Heart left ventricle (tissue), 16 donors: ENCODE measurements at regions not wholly inside any gene's neighbourhood (a gene's known extent, or its start where the extent isn't known, plus 50 kb on each side); places are given as distances from the start of the nearest gene placed in this dataset.

ENCODE experiments used
- ATAC-seq, 4 donors: fragments of 200-7000 bp; cut with Tn5 transposase; one replicate each; pipeline ENCODE4 v1.9.1; 2020 to 2022; ENCODE audit warnings: moderate library complexity in 4 of 4, mild to moderate bottlenecking in 3 of 4, moderate number of reproducible peaks in 1 of 4
- DNase-seq, 5 donors: peaks; one replicate each; pipeline ENCODE4 v3.0.0-alpha.2; 2020
- H3K27ac ChIP-seq, 12 donors: fragments of 200-600 bp; sonication (generic) in 4 of 12; one replicate each; pipeline versions ENCODE4 v1.5.0 to v1.8.0; 2016 to 2022; ENCODE audit warnings: mild to moderate bottlenecking in 2 of 12
- H3K27me3 ChIP-seq, 9 donors: fragments of 200-600 bp; sonication (generic) in 2 of 9; one replicate each; pipeline versions ENCODE4 v1.5.1 to v1.8.0; 2016 to 2022; ENCODE audit warnings: mild to moderate bottlenecking in 3 of 9
- H3K36me3 ChIP-seq, 9 donors: fragments of 200-600 bp; sonication (generic) in 2 of 9; one replicate each; pipeline versions ENCODE4 v1.5.0 to v1.8.0; 2018 to 2022; ENCODE audit warnings: mild to moderate bottlenecking in 2 of 9
- H3K4me1 ChIP-seq, 12 donors: fragments of 200-600 bp; sonication (generic) in 4 of 12; one replicate each; pipeline versions ENCODE4 v1.5.0 to v1.8.0; 2016 to 2022; ENCODE audit warnings: mild to moderate bottlenecking in 3 of 12
- H3K4me3 ChIP-seq, 12 donors: fragments of 200-600 bp; sonication (generic) in 4 of 12; one replicate each; pipeline versions ENCODE4 v1.5.0 to v1.8.0; 2017 to 2022; ENCODE audit warnings: mild to moderate bottlenecking in 9 of 12, moderate library complexity in 4 of 12
- H3K9me3 ChIP-seq, 12 donors: fragments of 200-600 bp; sonication (generic) in 4 of 12; one replicate each; pipeline versions ENCODE4 v1.5.0 to v1.8.0; 2016 to 2022; ENCODE audit warnings: mild to moderate bottlenecking in 1 of 12
- POLR2A ChIP-seq, 2 donors: fragments of 450-650 bp; IDR thresholded peaks; one replicate each; pipeline ENCODE4 v1.6.1; 2017; ENCODE audit warnings: antibody characterized with exemption in 2 of 2, mild to moderate bottlenecking in 2 of 2, moderate library complexity in 2 of 2
- WGBS, 4 donors: extraction: QIAGEN DNeasy Blood & Tissue Kit in 2 of 4; methylation state at CpG; one replicate each; pipeline versions ENCODE4 v1.1.5 to v1.1.7; 2013 to 2018; 5-methylcytosine and 5-hydroxymethylcytosine counted together
- intact Hi-C, 10 donors: fragments of 100-400 bp; cut with DNase I; formaldehyde crosslinking; loops; one replicate each; pipeline versions ENCODE4 v1.11.1 to v1.14.2; 2022
- TF ChIP-seq, protein P1 (sequence below), 12 donors: fragments of 200-600 bp; sonication (generic) in 4 of 12; IDR thresholded peaks; one replicate each; pipeline versions ENCODE4 v1.5.0 to v1.8.0; 2018 to 2022; ENCODE audit warnings: antibody characterized with exemption in 12 of 12, mild to moderate bottlenecking in 5 of 12
- donor health status: ischemic (EF 13 %, LVEDD 7.1; RV severe dilation, severe dysfunction).
- donor health status: healthy with polysubstance abuse.
- donor health status: DM: no; HTN: yes; CAD: no.
- donor health status: DM: no; HTN: no; CAD: no.
- donor health status: ischemic (EF 25% LVEDD 6.9; RV normal size, moderate dysfunction).
- donor health status: ischemic (EF 25% LVEDD 5.7; RV mildly dilated, moderate dysfunction).
- donor health status: healthy.
- donor health status: DM: yes; HTN: yes; CAD: no.
- donor health status: ischemic (EF 35%, LVEDD 5.7; RV mildly dilated, moderate dysfunction).
- donor health status: nonischemic (EF 11% LVEDD 7.7; RV severe dilation, severe dysfunction).
- donor health status: DM: yes; HTN: yes; CAD: no.
- donor health status: PGD.
- donor health status: ischemic (EF 29% LVEDD 5.4; RV normal size, mild dysfunction).
- donor health status: nonischemic (EF 23%, LVEDD 6.1; RV moderate dilation, normal function).

GRCh38 chr16:76824791-76825190 lies 366.2 kb upstream of the MON1B start:
- Histone ChIP-seq H3K9me3 (no peaks in the 10 kb centered on the region), H3K27me3 (no peaks in the 10 kb centered on the region), H3K4me1 (no peaks in the 10 kb centered on the region), H3K36me3 (no peaks in the 10 kb centered on the region), H3K27ac (no peak overlapping the region), H3K4me3 (no peak overlapping the region)
- TF ChIP-seq, protein P1, sequence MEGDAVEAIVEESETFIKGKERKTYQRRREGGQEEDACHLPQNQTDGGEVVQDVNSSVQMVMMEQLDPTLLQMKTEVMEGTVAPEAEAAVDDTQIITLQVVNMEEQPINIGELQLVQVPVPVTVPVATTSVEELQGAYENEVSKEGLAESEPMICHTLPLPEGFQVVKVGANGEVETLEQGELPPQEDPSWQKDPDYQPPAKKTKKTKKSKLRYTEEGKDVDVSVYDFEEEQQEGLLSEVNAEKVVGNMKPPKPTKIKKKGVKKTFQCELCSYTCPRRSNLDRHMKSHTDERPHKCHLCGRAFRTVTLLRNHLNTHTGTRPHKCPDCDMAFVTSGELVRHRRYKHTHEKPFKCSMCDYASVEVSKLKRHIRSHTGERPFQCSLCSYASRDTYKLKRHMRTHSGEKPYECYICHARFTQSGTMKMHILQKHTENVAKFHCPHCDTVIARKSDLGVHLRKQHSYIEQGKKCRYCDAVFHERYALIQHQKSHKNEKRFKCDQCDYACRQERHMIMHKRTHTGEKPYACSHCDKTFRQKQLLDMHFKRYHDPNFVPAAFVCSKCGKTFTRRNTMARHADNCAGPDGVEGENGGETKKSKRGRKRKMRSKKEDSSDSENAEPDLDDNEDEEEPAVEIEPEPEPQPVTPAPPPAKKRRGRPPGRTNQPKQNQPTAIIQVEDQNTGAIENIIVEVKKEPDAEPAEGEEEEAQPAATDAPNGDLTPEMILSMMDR (IDR thresholded peaks at IDR 0.05): no peak
- TF ChIP-seq POLR2A (IDR thresholded peaks at IDR 0.05): no peak
- DNase-seq (no peak), ATAC-seq (no peak)
- WGBS, 4 donors: 85 to 87% (median 85%) methylated on average over 2 of the region's 2 CpGs
- intact Hi-C loops: no loop called here

- Histone ChIP-seq H3K4me3 (no peak overlapping the region), H3K27me3 (no peaks in the 10 kb centered on the region), H3K27ac (no peak overlapping the region), H3K4me1 (no peaks in the 10 kb centered on the region), H3K36me3 (no peaks in the 10 kb centered on the region), H3K9me3 (peaks cover 0 to 15% (median 0%) of the 10 kb centered on the region in 12 donors)
- no peak for ATAC-seq
- WGBS, 4 donors: 65 to 85% (median 78%) methylated on average over 4 of the region's 4 CpGs
- no peak for DNase-seq
- intact Hi-C loops: no loop called here
- TF ChIP-seq, protein P1 (IDR thresholded peaks at IDR 0.05): no peak
- no peak for TF ChIP-seq POLR2A (IDR thresholded peaks at IDR 0.05)
Observed at GRCh38 chr16:76835339-76835738, 355.7 kb upstream of the MON1B start.

- intact Hi-C loops: no loop called here
- no peak for DNase-seq
- WGBS, 4 donors: 81 to 85% (median 82%) methylated on average over 5 of the region's 5 CpGs
Observed at GRCh38 chr16:76835779-76836300, 355.1 kb upstream of the MON1B start.

DNA sequence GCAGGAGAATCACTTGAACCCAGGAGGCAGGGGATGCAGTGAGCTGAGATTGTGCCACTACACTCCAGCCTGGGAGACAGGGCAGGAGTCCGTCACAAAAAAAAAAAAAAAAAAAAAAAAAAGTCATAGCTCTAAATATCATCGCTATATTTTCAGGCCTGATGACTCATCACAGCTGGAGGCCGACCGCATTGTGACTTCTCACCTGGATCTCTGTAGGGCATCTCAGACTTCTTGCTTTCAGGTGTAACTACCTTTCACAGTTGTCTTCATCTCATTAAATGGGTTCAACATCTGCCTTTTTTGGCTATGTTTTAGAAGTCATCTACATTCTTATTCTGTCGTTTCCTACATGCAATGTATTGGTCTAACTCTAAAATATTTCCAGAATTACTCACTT lies 353.1 kb upstream of the MON1B start:
- DNase-seq (no peak), ATAC-seq (no peak)
- H3K9me3 ChIP-seq: peaks cover 0 to 7% (median 0%) of the 10 kb centered on the region in 12 donors
- no peaks in the 10 kb centered on the region for H3K4me1 ChIP-seq
- no peaks in the 10 kb centered on the region for H3K36me3 ChIP-seq
- H3K27ac ChIP-seq: no peak overlapping the region
- intact Hi-C loops: no loop called here
- 79 to 83% (median 83%) methylated on average over 5 of the region's 5 CpGs for WGBS, 4 donors
- H3K4me3 ChIP-seq: no peak overlapping the region
- TF ChIP-seq POLR2A (IDR thresholded peaks at IDR 0.05): no peak
- TF ChIP-seq, protein P1 (IDR thresholded peaks at IDR 0.05): no peak
- no peaks in the 10 kb centered on the region for H3K27me3 ChIP-seq

More at GRCh38 chr16:76835779-76836300, 355.1 kb upstream of the MON1B start:
- H3K27me3 ChIP-seq: no peaks in the 10 kb centered on the region
- no peaks in the 10 kb centered on the region for H3K4me1 ChIP-seq
- no peak for TF ChIP-seq POLR2A (IDR thresholded peaks at IDR 0.05)
- TF ChIP-seq, protein P1 (IDR thresholded peaks at IDR 0.05): no peak
- no peaks in the 10 kb centered on the region for H3K36me3 ChIP-seq
- no peak for ATAC-seq
- no peak overlapping the region for H3K4me3 ChIP-seq
- no peak overlapping the region for H3K27ac ChIP-seq
- H3K9me3 ChIP-seq: peaks cover 0 to 15% (median 0%) of the 10 kb centered on the region in 12 donors
